ENCODE measurements at regions not wholly inside any gene's neighbourhood (a gene's known extent, or its start where the extent isn't known, plus 50 kb on each side); places are given as distances from the start of the nearest gene placed in this dataset. TPM values are rescaled to one million over a fixed set of nuclear protein-coding genes. Genes with fewer than 3 reads are reported as not detected.

DNA sequence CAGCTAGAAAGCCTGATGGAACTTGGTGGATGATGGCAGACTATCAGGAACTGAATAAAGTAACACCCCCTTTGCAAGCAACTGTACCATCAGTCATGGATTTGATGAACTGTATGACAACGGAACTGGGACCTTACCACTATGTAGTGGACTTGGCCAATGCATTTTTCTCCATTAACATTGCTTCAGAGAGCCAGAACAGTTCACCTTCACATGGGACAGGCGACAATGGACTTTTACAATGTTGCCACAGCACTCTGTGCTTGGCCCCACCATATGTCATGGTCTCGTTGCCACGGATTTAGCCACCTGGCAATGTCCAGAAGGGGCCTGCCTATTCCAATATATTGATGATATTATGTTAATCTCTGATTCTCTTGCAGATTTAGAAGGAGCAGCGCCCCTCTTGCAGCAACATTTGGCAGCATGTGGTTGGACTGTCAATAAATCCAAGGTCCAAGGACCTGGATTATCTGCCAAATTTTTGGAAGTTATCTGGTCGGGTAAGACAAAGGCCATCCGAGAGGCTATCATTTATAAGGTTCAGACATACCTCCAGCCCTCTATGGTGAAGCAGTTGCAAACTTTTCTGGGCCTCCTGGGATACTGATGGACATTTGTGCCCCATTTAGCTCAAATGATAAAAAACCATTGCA lies 52.2 kb upstream of the ZC3H15 start:
- Histone ChIP-seq H3K4me1 (ENCODE audit: control insufficient read depth, extremely low read depth, insufficient read depth, low read length) (no peaks in the 10 kb centered on the region), H3K27me3 (ENCODE audit: control insufficient read depth in 2 of 2, insufficient read depth in 2 of 2, low read length in 2 of 2) (no peaks in the 10 kb centered on the region), H3K79me2 (ENCODE audit: control insufficient read depth, insufficient read depth, low read length) (no peaks in the 10 kb centered on the region), H4K20me1 (replicated peaks; ENCODE audit: control insufficient read depth, extremely low read depth, insufficient read depth, low read length) (no peaks in the 10 kb centered on the region), H3K9ac (replicated peaks; ENCODE audit: extremely low read depth, insufficient read depth, low read length) (no peak overlapping the region), H3K36me3 (ENCODE audit: control insufficient read depth in 2 of 2, extremely low read depth in 1 of 2, insufficient read depth in 2 of 2, low read length in 2 of 2) (no peaks in the 10 kb centered on the region), H3K9me3 (replicated peaks; ENCODE audit: control insufficient read depth, insufficient read depth, low read length) (no peaks in the 10 kb centered on the region), H3K4me2 (ENCODE audit: insufficient read depth, low read length) (no peak overlapping the region), H3K4me3 (replicated peaks in 1 of 3; ENCODE audit: insufficient read depth in 1 of 3, low read depth in 1 of 3, low read length in 3 of 3) (no peak overlapping the region), H3K9me1 (replicated peaks; ENCODE audit: control insufficient read depth, extremely low read depth, insufficient read depth, low read length) (no peaks in the 10 kb centered on the region), H2AFZ (ENCODE audit: low read depth, low read length) (no peak overlapping the region), H3K27ac (ENCODE audit: insufficient read depth, low read depth, low read length) (no peak overlapping the region)
- ChIA-PET POLR2A (no interaction called here), CTCF (no interaction called here)
- FAIRE-seq (no peak), DNase-seq (ENCODE audit: low read depth, low spot score) (no peak)
- no TSS peak for BruUV-seq (replicated peaks)
- intact Hi-C loops (cut with micrococcal nuclease): no loop called here
- TF ChIP-seq JUN (IDR thresholded peaks at IDR 0.05; ENCODE audit: borderline replicate concordance, insufficient read depth, insufficient read length, low read depth) (no peak), FOS (IDR thresholded peaks at IDR 0.05; ENCODE audit: borderline replicate concordance, insufficient read depth, low read length) (no peak), EZH2 (IDR thresholded peaks at IDR 0.05; ENCODE audit: borderline replicate concordance, low read depth, low read length, severe bottlenecking) (no peak), MYC (IDR thresholded peaks at IDR 0.05; ENCODE audit: low read depth, low read length) (no peak), GATA2 (IDR thresholded peaks at IDR 0.05; ENCODE audit: insufficient read depth, insufficient read length, low read depth, low read length) (no peak), POLR2A (IDR thresholded peaks at IDR 0.05; ENCODE audit: low read depth, low read length) (no peak), POLR2AphosphoS5 (IDR thresholded peaks at IDR 0.05; ENCODE audit: insufficient read depth, low read depth, low read length) (no peak)
- TF ChIP-seq, protein P1, sequence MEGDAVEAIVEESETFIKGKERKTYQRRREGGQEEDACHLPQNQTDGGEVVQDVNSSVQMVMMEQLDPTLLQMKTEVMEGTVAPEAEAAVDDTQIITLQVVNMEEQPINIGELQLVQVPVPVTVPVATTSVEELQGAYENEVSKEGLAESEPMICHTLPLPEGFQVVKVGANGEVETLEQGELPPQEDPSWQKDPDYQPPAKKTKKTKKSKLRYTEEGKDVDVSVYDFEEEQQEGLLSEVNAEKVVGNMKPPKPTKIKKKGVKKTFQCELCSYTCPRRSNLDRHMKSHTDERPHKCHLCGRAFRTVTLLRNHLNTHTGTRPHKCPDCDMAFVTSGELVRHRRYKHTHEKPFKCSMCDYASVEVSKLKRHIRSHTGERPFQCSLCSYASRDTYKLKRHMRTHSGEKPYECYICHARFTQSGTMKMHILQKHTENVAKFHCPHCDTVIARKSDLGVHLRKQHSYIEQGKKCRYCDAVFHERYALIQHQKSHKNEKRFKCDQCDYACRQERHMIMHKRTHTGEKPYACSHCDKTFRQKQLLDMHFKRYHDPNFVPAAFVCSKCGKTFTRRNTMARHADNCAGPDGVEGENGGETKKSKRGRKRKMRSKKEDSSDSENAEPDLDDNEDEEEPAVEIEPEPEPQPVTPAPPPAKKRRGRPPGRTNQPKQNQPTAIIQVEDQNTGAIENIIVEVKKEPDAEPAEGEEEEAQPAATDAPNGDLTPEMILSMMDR (IDR thresholded peaks at IDR 0.05; ENCODE audit: extremely low read depth in 1 of 2, insufficient read depth in 1 of 2, low read depth in 1 of 2, low read length in 2 of 2): no peak
- TF ChIP-seq, protein P2, sequence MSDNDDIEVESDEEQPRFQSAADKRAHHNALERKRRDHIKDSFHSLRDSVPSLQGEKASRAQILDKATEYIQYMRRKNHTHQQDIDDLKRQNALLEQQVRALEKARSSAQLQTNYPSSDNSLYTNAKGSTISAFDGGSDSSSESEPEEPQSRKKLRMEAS (IDR thresholded peaks at IDR 0.05; ENCODE audit: insufficient read depth, insufficient read length): no peak
- dilution Hi-C loops (cut with MboI; ENCODE audit: extremely low pct_ligation_motif_present, low sequenced_read_pairs): no loop called here

Small RNA genes lying in the stretch of these regions (small RNA-seq; reads per million reads assigned to genes)
- gene AC104058.1 (ENCODE audit: insufficient read depth, insufficient read length, low read depth, low replicate concordance): not detected

Measured in endothelial cell of umbilical vein (primary cell).